ENCODE measurements at regions not wholly inside any gene's neighbourhood (a gene's known extent, or its start where the extent isn't known, plus 50 kb on each side); places are given as distances from the start of the nearest gene placed in this dataset.

- no peaks in the 10 kb centered on the region for H3K9me3 Mint-ChIP-seq
- no peaks in the 10 kb centered on the region for H3K9me3 ChIP-seq (ENCODE audit: low read depth)
- no peak overlapping the region for H3K27ac ChIP-seq
- H4K20me1 ChIP-seq (ENCODE audit: low read depth) = no peaks in the 10 kb centered on the region
- no peak overlapping the region for H3K27ac Mint-ChIP-seq
- H3K36me3 Mint-ChIP-seq = no peaks in the 10 kb centered on the region
- H3K4me1 Mint-ChIP-seq = peaks cover 7% of the 10 kb centered on the region
- TF ChIP-seq EZH2 (IDR thresholded peaks at IDR 0.05) (no peak), CTCF (IDR thresholded peaks at IDR 0.05) (no peak), EZH2phosphoT487 (IDR thresholded peaks at IDR 0.05) (no peak)
- H3K36me3 ChIP-seq = no peaks in the 10 kb centered on the region
- H2AFZ ChIP-seq (replicated peaks) = no peak overlapping the region
- no peak overlapping the region for H3K9ac ChIP-seq
- no peaks in the 10 kb centered on the region for H3F3A ChIP-seq (ENCODE audit: low read depth)
- H3K4me1 ChIP-seq = no peaks in the 10 kb centered on the region
- H3K4me3 ChIP-seq = no peak overlapping the region
- H3K27me3 Mint-ChIP-seq (ENCODE audit: insufficient read depth, low read depth) = peaks cover 2% of the 10 kb centered on the region
- no peaks in the 10 kb centered on the region for H3K27me3 ChIP-seq
- DNase-seq (ENCODE audit: low spot score) = no peak
- no peak overlapping the region for H3K4me2 ChIP-seq
- no peaks in the 10 kb centered on the region for H3K79me2 ChIP-seq (ENCODE audit: low read depth)
- H3K4me3 Mint-ChIP-seq = no peak overlapping the region
Measured at GRCh38 chr14:51188566-51189185, 51.4 kb upstream of the TMX1 start.

DNA sequence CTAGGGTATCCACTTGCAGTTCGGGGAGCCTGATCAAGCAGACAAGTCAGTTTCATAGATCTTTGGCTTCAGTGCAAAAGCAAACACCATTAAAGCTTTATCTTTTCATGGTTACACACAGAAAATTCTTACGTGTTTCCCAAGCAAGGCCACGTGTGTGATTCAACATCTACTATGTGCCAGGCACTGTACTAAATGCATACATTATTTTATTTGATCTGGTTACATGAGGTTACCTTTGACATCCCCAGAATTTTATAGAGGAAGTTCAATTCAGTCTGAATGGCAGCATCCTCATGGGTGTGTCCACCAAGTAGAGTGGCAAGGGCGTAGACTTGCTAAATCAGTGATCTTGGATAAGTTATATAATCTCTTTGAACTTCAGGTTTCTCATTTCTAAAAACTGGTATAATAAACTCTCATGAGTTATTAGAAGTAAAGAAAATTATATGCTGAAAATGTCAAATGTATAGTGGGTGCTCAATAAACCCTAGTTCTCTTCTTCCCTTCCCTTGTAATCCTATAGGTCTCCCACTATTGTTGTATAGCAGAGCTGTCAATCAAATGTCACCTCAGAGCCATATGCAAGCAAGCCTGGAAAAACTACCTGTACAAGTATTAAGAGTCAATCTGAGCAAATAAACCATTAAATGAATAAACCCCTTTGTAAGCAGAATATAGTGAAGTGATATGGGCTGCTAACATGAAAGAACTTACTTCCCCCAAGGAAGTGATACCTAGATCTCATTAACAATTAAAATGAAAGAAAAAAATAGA lies 50.3 kb upstream of the TMX1 start:
- Histone ChIP-seq H2AFZ (replicated peaks) (no peak overlapping the region), H4K20me1 (ENCODE audit: low read depth) (no peaks in the 10 kb centered on the region), H3K4me3 (no peak overlapping the region), H3K79me2 (ENCODE audit: low read depth) (no peaks in the 10 kb centered on the region), H3K4me1 (no peaks in the 10 kb centered on the region), H3K27ac (no peak overlapping the region), H3K27me3 (no peaks in the 10 kb centered on the region), H3K9ac (no peak overlapping the region), H3K36me3 (no peaks in the 10 kb centered on the region), H3F3A (ENCODE audit: low read depth) (no peaks in the 10 kb centered on the region), H3K4me2 (no peak overlapping the region), H3K9me3 (ENCODE audit: low read depth) (no peaks in the 10 kb centered on the region)
- DNase-seq (ENCODE audit: low spot score) = no peak
- no peak for TF ChIP-seq CTCF (IDR thresholded peaks at IDR 0.05)
- no peak for TF ChIP-seq EZH2 (IDR thresholded peaks at IDR 0.05)
- no peak for TF ChIP-seq EZH2phosphoT487 (IDR thresholded peaks at IDR 0.05)
- Mint-ChIP-seq H3K4me3 (no peak overlapping the region), H3K27ac (no peak overlapping the region), H3K27me3 (ENCODE audit: insufficient read depth, low read depth) (peaks cover 4% of the 10 kb centered on the region), H3K4me1 (peaks cover 7% of the 10 kb centered on the region), H3K9me3 (no peaks in the 10 kb centered on the region), H3K36me3 (no peaks in the 10 kb centered on the region)
